Nephron (organoid): ENCODE measurements at regions not wholly inside any gene's neighbourhood (a gene's known extent, or its start where the extent isn't known, plus 50 kb on each side); places are given as distances from the start of the nearest gene placed in this dataset.

Experiments used
- H3K27ac Mint-ChIP-seq, 3 experiments: 2 replicates each; pipeline ENCODE4 v1.8.0; 2020; ENCODE audit warnings: mixed read lengths in 3 of 3, mild to moderate bottlenecking in 2 of 3, moderate library complexity in 1 of 3
- H3K27me3 Mint-ChIP-seq: 2 replicates; pipeline ENCODE4 v1.8.0; 2021; ENCODE audit warnings: low read depth, mild to moderate bottlenecking, moderate library complexity, mixed read lengths
- H3K36me3 Mint-ChIP-seq: 2 replicates; pipeline ENCODE4 v1.8.0; 2020; ENCODE audit warnings: low read depth, mixed read lengths
- H3K4me1 Mint-ChIP-seq: 2 replicates; pipeline ENCODE4 v1.8.0; 2020; ENCODE audit warnings: mixed read lengths
- H3K4me3 Mint-ChIP-seq, 3 experiments: 2 replicates each; pipeline ENCODE4 v1.8.0; 2020; ENCODE audit warnings: mild to moderate bottlenecking in 3 of 3, mixed read lengths in 3 of 3, moderate library complexity in 2 of 3
- H3K9me3 Mint-ChIP-seq: 2 replicates; pipeline ENCODE4 v1.8.0; 2020; ENCODE audit warnings: mixed read lengths
- TF ChIP-seq, protein P1 (sequence below), 3 experiments: fragments of 200-600 bp; sonication (generic); IDR thresholded peaks; one replicate each; pipeline ENCODE4 v1.5.0; 2021; ENCODE audit warnings: antibody characterized with exemption in 3 of 3; ENCODE audit not compliant: unreplicated experiment in 3 of 3

- no peak overlapping the region for H3K4me3 Mint-ChIP-seq
- H3K9me3 Mint-ChIP-seq = peaks cover 8% of the 10 kb centered on the region
- H3K4me1 Mint-ChIP-seq = no peaks in the 10 kb centered on the region
- H3K27ac Mint-ChIP-seq = peak overlapping the region in 1 of 3 experiments; percentile 44
- no peaks in the 10 kb centered on the region for H3K36me3 Mint-ChIP-seq
- H3K27me3 Mint-ChIP-seq = peaks cover 5% of the 10 kb centered on the region
- TF ChIP-seq, protein P1, sequence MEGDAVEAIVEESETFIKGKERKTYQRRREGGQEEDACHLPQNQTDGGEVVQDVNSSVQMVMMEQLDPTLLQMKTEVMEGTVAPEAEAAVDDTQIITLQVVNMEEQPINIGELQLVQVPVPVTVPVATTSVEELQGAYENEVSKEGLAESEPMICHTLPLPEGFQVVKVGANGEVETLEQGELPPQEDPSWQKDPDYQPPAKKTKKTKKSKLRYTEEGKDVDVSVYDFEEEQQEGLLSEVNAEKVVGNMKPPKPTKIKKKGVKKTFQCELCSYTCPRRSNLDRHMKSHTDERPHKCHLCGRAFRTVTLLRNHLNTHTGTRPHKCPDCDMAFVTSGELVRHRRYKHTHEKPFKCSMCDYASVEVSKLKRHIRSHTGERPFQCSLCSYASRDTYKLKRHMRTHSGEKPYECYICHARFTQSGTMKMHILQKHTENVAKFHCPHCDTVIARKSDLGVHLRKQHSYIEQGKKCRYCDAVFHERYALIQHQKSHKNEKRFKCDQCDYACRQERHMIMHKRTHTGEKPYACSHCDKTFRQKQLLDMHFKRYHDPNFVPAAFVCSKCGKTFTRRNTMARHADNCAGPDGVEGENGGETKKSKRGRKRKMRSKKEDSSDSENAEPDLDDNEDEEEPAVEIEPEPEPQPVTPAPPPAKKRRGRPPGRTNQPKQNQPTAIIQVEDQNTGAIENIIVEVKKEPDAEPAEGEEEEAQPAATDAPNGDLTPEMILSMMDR (IDR thresholded peaks at IDR 0.05; ENCODE audit: unreplicated experiment in 3 of 3) = no peak
These were observed 237.9 kb upstream of the CLINT1 start for GRCh38 chr5:158096835-158097234.

GRCh38 chr5:158086856-158087255 is 227.9 kb upstream of the CLINT1 start:
- Mint-ChIP-seq H3K27ac (no peak overlapping the region), H3K4me1 (no peaks in the 10 kb centered on the region), H3K9me3 (no peaks in the 10 kb centered on the region), H3K4me3 (no peak overlapping the region), H3K36me3 (no peaks in the 10 kb centered on the region), H3K27me3 (no peaks in the 10 kb centered on the region)
- TF ChIP-seq, protein P1 (IDR thresholded peaks at IDR 0.05; ENCODE audit: unreplicated experiment in 3 of 3) = no peak

DNA sequence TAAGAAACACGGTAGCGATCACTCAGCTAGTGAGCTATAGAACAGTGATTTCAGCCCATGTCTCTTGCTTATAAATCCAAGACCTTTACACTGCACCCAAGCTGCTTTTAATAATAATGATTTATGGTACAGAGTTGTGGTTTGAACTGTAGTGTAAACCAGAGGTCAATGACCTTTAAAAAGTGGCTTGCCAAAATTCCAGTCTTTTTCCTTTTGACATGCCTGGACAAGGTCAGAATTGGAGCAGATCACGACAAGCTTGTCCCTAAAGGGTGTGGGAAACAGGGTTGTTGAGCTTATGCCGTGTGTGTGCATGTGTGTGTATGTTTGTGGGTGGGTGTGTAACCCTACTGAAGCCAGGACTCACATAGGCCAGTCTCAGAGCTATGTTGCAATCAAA is 225.3 kb upstream of the CLINT1 start:
- Mint-ChIP-seq H3K36me3 (no peaks in the 10 kb centered on the region), H3K9me3 (no peaks in the 10 kb centered on the region), H3K4me3 (no peak overlapping the region), H3K4me1 (no peaks in the 10 kb centered on the region), H3K27ac (peak overlapping the region in 1 of 3 experiments; percentile 72), H3K27me3 (no peaks in the 10 kb centered on the region)
- TF ChIP-seq, protein P1 (IDR thresholded peaks at IDR 0.05; ENCODE audit: unreplicated experiment in 3 of 3) = no peak

- no peaks in the 10 kb centered on the region for H3K36me3 Mint-ChIP-seq
- no peaks in the 10 kb centered on the region for H3K27me3 Mint-ChIP-seq
- no peaks in the 10 kb centered on the region for H3K9me3 Mint-ChIP-seq
- TF ChIP-seq, protein P1 (IDR thresholded peaks at IDR 0.05; ENCODE audit: unreplicated experiment in 3 of 3) = no peak
- H3K4me1 Mint-ChIP-seq = no peaks in the 10 kb centered on the region
- H3K4me3 Mint-ChIP-seq = no peak overlapping the region
- peak overlapping the region in 1 of 3 experiments; percentile 75 for H3K27ac Mint-ChIP-seq
These were observed 223.8 kb upstream of the CLINT1 start for GRCh38 chr5:158082696-158083287.

DNA sequence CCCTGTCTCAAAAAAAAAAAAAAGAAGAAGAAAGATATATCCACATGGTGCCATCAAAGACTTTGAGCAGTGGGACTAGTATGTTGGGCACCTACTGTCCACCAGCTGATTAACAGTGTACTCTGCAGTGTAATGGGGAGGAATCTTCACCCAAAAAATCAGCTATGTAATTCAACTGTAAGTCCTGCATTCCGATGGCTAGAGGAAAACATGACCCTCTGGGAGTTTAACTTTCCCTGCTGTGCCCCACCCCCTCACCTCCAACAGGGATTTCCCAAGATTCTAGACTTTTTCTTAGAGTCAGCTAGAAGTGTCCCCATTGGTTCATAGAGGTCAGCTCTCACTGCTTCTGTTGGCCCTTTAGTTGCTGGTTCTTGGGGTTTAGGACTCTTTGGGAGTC is 221.2 kb upstream of the CLINT1 start:
- Mint-ChIP-seq H3K4me1 (peaks cover 7% of the 10 kb centered on the region), H3K4me3 (no peak overlapping the region), H3K9me3 (no peaks in the 10 kb centered on the region), H3K36me3 (no peaks in the 10 kb centered on the region), H3K27ac (no peak overlapping the region), H3K27me3 (no peaks in the 10 kb centered on the region)
- TF ChIP-seq, protein P1 (IDR thresholded peaks at IDR 0.05; ENCODE audit: unreplicated experiment in 3 of 3) = no peak

DNA sequence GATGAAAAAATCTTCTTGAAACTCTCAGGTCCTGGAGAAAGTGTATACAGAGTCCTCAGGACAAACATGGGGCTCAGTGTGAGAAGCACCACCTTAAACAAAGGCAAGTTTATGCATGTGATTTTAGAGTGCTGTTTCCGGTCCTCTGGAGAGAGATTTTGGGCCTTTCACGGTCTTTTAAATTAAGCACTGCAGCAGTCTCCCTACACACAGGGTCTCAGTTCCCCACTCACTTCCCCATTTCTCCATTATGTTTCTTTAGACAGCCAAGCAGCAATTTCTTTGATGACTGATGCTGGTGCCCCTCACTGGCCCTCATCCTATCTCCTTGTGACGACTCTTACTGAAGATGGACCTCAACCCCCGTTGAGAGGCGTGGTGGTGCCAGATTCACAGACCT is 220.2 kb upstream of the CLINT1 start:
- Mint-ChIP-seq H3K36me3 (no peaks in the 10 kb centered on the region), H3K4me3 (no peak overlapping the region), H3K4me1 (peaks cover 14% of the 10 kb centered on the region), H3K9me3 (no peaks in the 10 kb centered on the region), H3K27ac (peak overlapping the region in 1 of 3 experiments; percentile 11), H3K27me3 (no peaks in the 10 kb centered on the region)
- TF ChIP-seq, protein P1 (IDR thresholded peaks at IDR 0.05; ENCODE audit: unreplicated experiment in 3 of 3) = no peak
